ENCODE measurements at regions not wholly inside any gene's neighbourhood (a gene's known extent, or its start where the extent isn't known, plus 50 kb on each side); places are given as distances from the start of the nearest gene placed in this dataset.

GRCh38 chr6:14542670-14543366 is 425.2 kb downstream of the CD83 start:
- H4K91ac ChIP-seq (ENCODE audit: low read length) = no peak overlapping the region
- H3K4ac ChIP-seq (ENCODE audit: low read depth in 1 of 2, low read length in 2 of 2) = no peak overlapping the region
- no peak overlapping the region for H2AFZ ChIP-seq (ENCODE audit: low read depth, low read length)
- no peak overlapping the region for H3K18ac ChIP-seq (ENCODE audit: low read depth in 1 of 2, low read length in 2 of 2)
- no peak overlapping the region for H2AK5ac ChIP-seq (ENCODE audit: low read length, severe bottlenecking)
- H2BK12ac ChIP-seq (ENCODE audit: low read length in 2 of 2) = no peak overlapping the region
- no peak overlapping the region for H4K8ac ChIP-seq (ENCODE audit: low read length)
- 73% methylated on average over 10 of the region's 10 CpGs for WGBS
- H2BK5ac ChIP-seq (ENCODE audit: low read depth, low read length, poor library complexity, severe bottlenecking) = no peak overlapping the region
- H3K27me3 ChIP-seq (ENCODE audit: control insufficient read depth in 1 of 2, insufficient read depth in 1 of 2, low read length in 2 of 2) = peaks cover 0 to 4% of the 10 kb centered on the region in 2 experiments
- H3K4me1 ChIP-seq (ENCODE audit: control insufficient read depth, insufficient read depth, low read depth, low read length) = peaks cover 3% of the 10 kb centered on the region
- peak; percentile 62 for DNase-seq
- H3K9ac ChIP-seq (ENCODE audit: low read length) = no peak overlapping the region
- H3K14ac ChIP-seq (ENCODE audit: low read length in 2 of 2) = no peak overlapping the region
- no peaks in the 10 kb centered on the region for H3K9me3 ChIP-seq (ENCODE audit: control insufficient read depth, low read length)
- no peaks in the 10 kb centered on the region for H3K79me1 ChIP-seq (replicated peaks; ENCODE audit: low read length, poor library complexity, severe bottlenecking)
- no peak overlapping the region for H2BK120ac ChIP-seq (ENCODE audit: low read depth, low read length)
- H2BK15ac ChIP-seq (ENCODE audit: low read depth, poor library complexity, severe bottlenecking) = no peak overlapping the region
- no peak overlapping the region for H3K27ac ChIP-seq (ENCODE audit: low read length, poor library complexity, severe bottlenecking)
- no peak overlapping the region for H3K4me2 ChIP-seq (ENCODE audit: low read length, poor library complexity, severe bottlenecking)
- no peak overlapping the region for H3K4me3 ChIP-seq (ENCODE audit: insufficient read depth in 1 of 2, low read depth in 1 of 2, low read length in 2 of 2)
- no peaks in the 10 kb centered on the region for H3K36me3 ChIP-seq (ENCODE audit: control insufficient read depth in 1 of 2, insufficient read depth in 2 of 2, low read depth in 1 of 2, low read length in 2 of 2)
- no peak overlapping the region for H3K23ac ChIP-seq (ENCODE audit: low read length in 2 of 2)

- peaks cover 3% of the 10 kb centered on the region for H3K4me1 ChIP-seq (ENCODE audit: control insufficient read depth, insufficient read depth, low read depth, low read length)
- no peak overlapping the region for H3K4ac ChIP-seq (ENCODE audit: low read depth in 1 of 2, low read length in 2 of 2)
- no peaks in the 10 kb centered on the region for H3K36me3 ChIP-seq (ENCODE audit: control insufficient read depth in 1 of 2, insufficient read depth in 2 of 2, low read depth in 1 of 2, low read length in 2 of 2)
- no peak overlapping the region for H2AFZ ChIP-seq (ENCODE audit: low read depth, low read length)
- no peak for DNase-seq
- no peak overlapping the region for H2BK12ac ChIP-seq (ENCODE audit: low read length in 2 of 2)
- no peak overlapping the region for H2AK5ac ChIP-seq (ENCODE audit: low read length, severe bottlenecking)
- H3K9ac ChIP-seq (ENCODE audit: low read length) = no peak overlapping the region
- H2BK15ac ChIP-seq (ENCODE audit: low read depth, poor library complexity, severe bottlenecking) = no peak overlapping the region
- no peaks in the 10 kb centered on the region for H3K9me3 ChIP-seq (ENCODE audit: control insufficient read depth, low read length)
- H4K8ac ChIP-seq (ENCODE audit: low read length) = no peak overlapping the region
- no peak overlapping the region for H2BK120ac ChIP-seq (ENCODE audit: low read depth, low read length)
- H3K23ac ChIP-seq (ENCODE audit: low read length in 2 of 2) = no peak overlapping the region
- no peak overlapping the region for H3K4me2 ChIP-seq (ENCODE audit: low read length, poor library complexity, severe bottlenecking)
- H3K18ac ChIP-seq (ENCODE audit: low read depth in 1 of 2, low read length in 2 of 2) = no peak overlapping the region
- WGBS = 87% methylated on average over 6 of the region's 6 CpGs
- H3K14ac ChIP-seq (ENCODE audit: low read length in 2 of 2) = no peak overlapping the region
- H3K4me3 ChIP-seq (ENCODE audit: insufficient read depth in 1 of 2, low read depth in 1 of 2, low read length in 2 of 2) = no peak overlapping the region
- H3K27me3 ChIP-seq (ENCODE audit: control insufficient read depth in 1 of 2, insufficient read depth in 1 of 2, low read length in 2 of 2) = peaks cover 0 to 5% of the 10 kb centered on the region in 2 experiments
- no peak overlapping the region for H4K91ac ChIP-seq (ENCODE audit: low read length)
- H2BK5ac ChIP-seq (ENCODE audit: low read depth, low read length, poor library complexity, severe bottlenecking) = no peak overlapping the region
- H3K79me1 ChIP-seq (replicated peaks; ENCODE audit: low read length, poor library complexity, severe bottlenecking) = no peaks in the 10 kb centered on the region
- H3K27ac ChIP-seq (ENCODE audit: low read length, poor library complexity, severe bottlenecking) = no peak overlapping the region
Measured at GRCh38 chr6:14543971-14544585, 426.5 kb downstream of the CD83 start.

DNA sequence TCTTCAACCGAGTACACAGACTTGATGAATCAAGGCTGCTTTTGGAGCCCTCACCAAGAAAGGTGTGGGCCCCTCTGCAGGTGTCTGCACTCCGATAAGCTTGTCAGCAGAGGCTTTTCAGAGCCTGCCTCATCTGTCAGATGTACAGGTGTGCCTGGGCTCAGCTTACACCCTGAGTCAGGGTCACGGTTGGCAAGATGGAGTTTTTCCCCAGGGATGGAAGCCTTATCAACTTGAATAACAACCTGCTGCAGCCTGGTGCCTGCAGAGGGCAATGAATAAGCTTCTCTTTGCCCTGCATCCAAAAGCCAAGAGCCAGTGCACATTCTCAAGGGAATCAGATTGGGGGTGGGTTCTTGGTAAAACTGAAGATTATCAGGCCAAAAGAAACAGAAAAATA is 427.1 kb downstream of the CD83 start:
- H2BK120ac ChIP-seq (ENCODE audit: low read depth, low read length) = no peak overlapping the region
- no peak overlapping the region for H2AK5ac ChIP-seq (ENCODE audit: low read length, severe bottlenecking)
- no peak overlapping the region for H2BK5ac ChIP-seq (ENCODE audit: low read depth, low read length, poor library complexity, severe bottlenecking)
- H3K18ac ChIP-seq (ENCODE audit: low read depth in 1 of 2, low read length in 2 of 2) = no peak overlapping the region
- no peak overlapping the region for H3K4me2 ChIP-seq (ENCODE audit: low read length, poor library complexity, severe bottlenecking)
- no peak overlapping the region for H2AFZ ChIP-seq (ENCODE audit: low read depth, low read length)
- H3K27ac ChIP-seq (ENCODE audit: low read length, poor library complexity, severe bottlenecking) = no peak overlapping the region
- no peak overlapping the region for H4K91ac ChIP-seq (ENCODE audit: low read length)
- H3K4ac ChIP-seq (ENCODE audit: low read depth in 1 of 2, low read length in 2 of 2) = no peak overlapping the region
- 89% methylated on average over 3 of the region's 3 CpGs for WGBS
- peaks cover 3% of the 10 kb centered on the region for H3K4me1 ChIP-seq (ENCODE audit: control insufficient read depth, insufficient read depth, low read depth, low read length)
- H4K8ac ChIP-seq (ENCODE audit: low read length) = no peak overlapping the region
- no peak overlapping the region for H3K4me3 ChIP-seq (ENCODE audit: insufficient read depth in 1 of 2, low read depth in 1 of 2, low read length in 2 of 2)
- H3K9ac ChIP-seq (ENCODE audit: low read length) = no peak overlapping the region
- no peak overlapping the region for H2BK15ac ChIP-seq (ENCODE audit: low read depth, poor library complexity, severe bottlenecking)
- H3K36me3 ChIP-seq (ENCODE audit: control insufficient read depth in 1 of 2, insufficient read depth in 2 of 2, low read depth in 1 of 2, low read length in 2 of 2) = no peaks in the 10 kb centered on the region
- no peak overlapping the region for H3K14ac ChIP-seq (ENCODE audit: low read length in 2 of 2)
- no peak overlapping the region for H3K23ac ChIP-seq (ENCODE audit: low read length in 2 of 2)
- peaks cover 0 to 10% of the 10 kb centered on the region in 2 experiments for H3K27me3 ChIP-seq (ENCODE audit: control insufficient read depth in 1 of 2, insufficient read depth in 1 of 2, low read length in 2 of 2)
- H2BK12ac ChIP-seq (ENCODE audit: low read length in 2 of 2) = no peak overlapping the region
- DNase-seq = no peak
- H3K9me3 ChIP-seq (ENCODE audit: control insufficient read depth, low read length) = no peaks in the 10 kb centered on the region
- H3K79me1 ChIP-seq (replicated peaks; ENCODE audit: low read length, poor library complexity, severe bottlenecking) = no peaks in the 10 kb centered on the region

GRCh38 chr6:14545496-14545895 is 427.9 kb downstream of the CD83 start:
- Histone ChIP-seq H3K18ac (ENCODE audit: low read depth in 1 of 2, low read length in 2 of 2) (no peak overlapping the region), H3K14ac (ENCODE audit: low read length in 2 of 2) (no peak overlapping the region), H2BK120ac (ENCODE audit: low read depth, low read length) (no peak overlapping the region), H3K27me3 (ENCODE audit: control insufficient read depth in 1 of 2, insufficient read depth in 1 of 2, low read length in 2 of 2) (peaks cover 0 to 10% of the 10 kb centered on the region in 2 experiments), H3K23ac (ENCODE audit: low read length in 2 of 2) (no peak overlapping the region), H4K8ac (ENCODE audit: low read length) (no peak overlapping the region), H4K91ac (ENCODE audit: low read length) (no peak overlapping the region), H2BK15ac (ENCODE audit: low read depth, poor library complexity, severe bottlenecking) (no peak overlapping the region), H3K27ac (ENCODE audit: low read length, poor library complexity, severe bottlenecking) (no peak overlapping the region), H3K4me1 (ENCODE audit: control insufficient read depth, insufficient read depth, low read depth, low read length) (peaks cover 3% of the 10 kb centered on the region), H2AK5ac (ENCODE audit: low read length, severe bottlenecking) (no peak overlapping the region), H3K36me3 (ENCODE audit: control insufficient read depth in 1 of 2, insufficient read depth in 2 of 2, low read depth in 1 of 2, low read length in 2 of 2) (no peaks in the 10 kb centered on the region), H3K4me2 (ENCODE audit: low read length, poor library complexity, severe bottlenecking) (no peak overlapping the region), H2AFZ (ENCODE audit: low read depth, low read length) (no peak overlapping the region), H3K4ac (ENCODE audit: low read depth in 1 of 2, low read length in 2 of 2) (no peak overlapping the region), H2BK5ac (ENCODE audit: low read depth, low read length, poor library complexity, severe bottlenecking) (no peak overlapping the region), H3K4me3 (ENCODE audit: insufficient read depth in 1 of 2, low read depth in 1 of 2, low read length in 2 of 2) (no peak overlapping the region), H3K79me1 (replicated peaks; ENCODE audit: low read length, poor library complexity, severe bottlenecking) (no peaks in the 10 kb centered on the region), H3K9ac (ENCODE audit: low read length) (no peak overlapping the region), H3K9me3 (ENCODE audit: control insufficient read depth, low read length) (no peaks in the 10 kb centered on the region), H2BK12ac (ENCODE audit: low read length in 2 of 2) (no peak overlapping the region)
- no CpG with 5 or more reads among the region's 2 CpGs for WGBS
- no peak for DNase-seq

Data from mesenchymal stem cell (in vitro differentiated cells and primary cell).